HepG2 (cell line): ENCODE measurements at regions not wholly inside any gene's neighbourhood (a gene's known extent, or its start where the extent isn't known, plus 50 kb on each side); places are given as distances from the start of the nearest gene placed in this dataset.

ENCODE experiments used
- CBX5 ChIP-seq: sonication (generic); formaldehyde crosslinking; IDR thresholded peaks from 2 replicates; pipeline ENCODE4 v1.4.0; 2020; ENCODE audit warnings: missing genetic modification reagents, borderline replicate concordance
- GATAD1 ChIP-seq: IDR thresholded peaks from 2 replicates; pipeline ENCODE4 v1.6.1; 2016; ENCODE audit warnings: missing genetic modification reagents, missing compliant biosample characterization
- KDM4B ChIP-seq: sonication (generic); formaldehyde crosslinking; IDR thresholded peaks from 2 replicates; pipeline ENCODE4 v1.4.0; 2020; ENCODE audit warnings: missing genetic modification reagents
- MAFG ChIP-seq: sonication (generic); formaldehyde crosslinking; IDR thresholded peaks from 2 replicates; pipeline ENCODE4 v1.5.1; 2020; ENCODE audit warnings: mild to moderate bottlenecking, missing genetic modification reagents
- MYNN ChIP-seq: sonication (generic); formaldehyde crosslinking; IDR thresholded peaks from 2 replicates; pipeline ENCODE4 v1.4.0; 2020; ENCODE audit warnings: mild to moderate bottlenecking, low read depth, missing genetic modification reagents
- PHF21A ChIP-seq: sonication (generic); formaldehyde crosslinking; IDR thresholded peaks from 2 replicates; pipeline ENCODE4 v1.5.0; 2020; ENCODE audit warnings: mild to moderate bottlenecking, missing genetic modification reagents
- PPARG ChIP-seq: conservative IDR thresholded peaks from 2 replicates; pipeline ENCODE4 v1.6.1; 2016; ENCODE audit warnings: missing biosample characterization, missing genetic modification reagents
- RAD51 ChIP-seq: fragments of 450-650 bp; IDR thresholded peaks from 2 replicates; pipeline ENCODE4 v1.6.1; 2016; ENCODE audit warnings: borderline replicate concordance
- RFX1 ChIP-seq: fragments of 450-650 bp; IDR thresholded peaks from 2 replicates; pipeline ENCODE4 v1.6.1; 2017
- SMC3 ChIP-seq: IDR thresholded peaks from 2 replicates; pipeline ENCODE4 v1.6.1; 2011; ENCODE audit warnings: low read length, improper control_type of control experiment
- SNAPC2 ChIP-seq: sonication (generic); formaldehyde crosslinking; IDR thresholded peaks from 2 replicates; pipeline ENCODE4 v1.8.1; 2022; ENCODE audit warnings: mild to moderate bottlenecking, missing genetic modification reagents
- STAG1 ChIP-seq: sonication (generic); formaldehyde crosslinking; IDR thresholded peaks from 2 replicates; pipeline ENCODE4 v1.4.0; 2020; ENCODE audit warnings: missing genetic modification reagents
- TFDP1 ChIP-seq: IDR thresholded peaks from 2 replicates; pipeline ENCODE4 v1.6.1; 2016; ENCODE audit warnings: missing compliant biosample characterization, missing genetic modification reagents, borderline replicate concordance
- ZBTB3 ChIP-seq: sonication (generic); formaldehyde crosslinking; IDR thresholded peaks from 2 replicates; pipeline ENCODE4 v1.4.0; 2020; ENCODE audit warnings: low read depth, mild to moderate bottlenecking, moderate library complexity, missing genetic modification reagents, borderline replicate concordance
- ZBTB7B ChIP-seq: sonication (generic); formaldehyde crosslinking; IDR thresholded peaks from 2 replicates; pipeline ENCODE4 v1.4.0; 2020; ENCODE audit warnings: missing genetic modification reagents
- ZNF136 ChIP-seq: sonication (generic); formaldehyde crosslinking; IDR thresholded peaks from 2 replicates; pipeline ENCODE4 v1.8.1; 2022; ENCODE audit warnings: low read depth, mild to moderate bottlenecking, moderate library complexity, missing genetic modification reagents
- ZNF225 ChIP-seq: sonication (generic); formaldehyde crosslinking; IDR thresholded peaks from 2 replicates; pipeline ENCODE4 v1.4.0; 2020; ENCODE audit warnings: mild to moderate bottlenecking, missing genetic modification reagents
- ZNF296 ChIP-seq: sonication (generic); formaldehyde crosslinking; conservative IDR thresholded peaks from 2 replicates; pipeline ENCODE4 v1.5.0; 2020; ENCODE audit warnings: mild to moderate bottlenecking, missing genetic modification reagents
- ZNF441 ChIP-seq: sonication (generic); formaldehyde crosslinking; IDR thresholded peaks from 2 replicates; pipeline ENCODE4 v1.7.0; 2021; ENCODE audit warnings: missing genetic modification reagents, borderline replicate concordance
- ZNF510 ChIP-seq: sonication (generic); formaldehyde crosslinking; IDR thresholded peaks from 2 replicates; pipeline ENCODE4 v1.4.0; 2020; ENCODE audit warnings: low read depth, mild to moderate bottlenecking, missing genetic modification reagents
- ZNF556 ChIP-seq: sonication (generic); formaldehyde crosslinking; IDR thresholded peaks from 2 replicates; pipeline ENCODE4 v1.4.0; 2020; ENCODE audit warnings: mild to moderate bottlenecking, missing genetic modification reagents, borderline replicate concordance
- ZNF687 ChIP-seq: sonication (generic); formaldehyde crosslinking; IDR thresholded peaks from 2 replicates; pipeline ENCODE4 v1.5.1; 2020; ENCODE audit warnings: mild to moderate bottlenecking, missing genetic modification reagents, moderate library complexity
- ZNF780A ChIP-seq: sonication (generic); formaldehyde crosslinking; IDR thresholded peaks from 2 replicates; pipeline ENCODE4 v1.8.0; 2022; ENCODE audit warnings: mild to moderate bottlenecking, missing genetic modification reagents, moderate library complexity
- TF ChIP-seq, protein P1 (sequence below): sonication (generic); formaldehyde crosslinking; IDR thresholded peaks from 2 replicates; pipeline ENCODE4 v1.8.1; 2023; ENCODE audit warnings: mild to moderate bottlenecking, missing genetic modification reagents

DNA sequence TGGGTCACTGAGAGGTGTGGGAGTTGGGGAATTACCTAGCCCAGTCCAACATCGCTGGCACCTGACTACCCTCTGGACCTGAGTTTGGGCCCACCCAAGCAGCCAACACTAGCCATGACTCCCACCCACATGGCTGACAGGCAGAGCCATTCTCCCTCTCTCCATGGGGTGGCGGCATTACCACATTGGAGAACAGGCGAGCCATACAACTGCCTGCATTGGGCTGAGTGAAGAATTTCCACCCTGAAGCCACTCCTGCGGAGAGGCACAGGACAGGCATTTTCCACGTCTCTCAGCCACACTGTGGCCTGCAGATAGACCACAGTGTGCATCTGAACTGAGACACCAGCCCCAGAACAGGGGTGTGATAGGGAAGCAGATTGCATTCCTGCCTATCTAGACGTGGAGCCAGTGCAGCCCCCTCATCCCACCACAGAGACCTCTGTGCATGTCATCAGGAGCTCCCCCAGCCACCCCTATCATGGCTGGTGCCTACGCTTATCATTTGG lies 58.2 kb upstream of the ANTXRL start (continued):
- TF ChIP-seq TFDP1, result no peak
- TF ChIP-seq ZNF510 (CRISPR knock-in tag), result no peak
- TF ChIP-seq MYNN, result no peak
- peak; percentile 81 for TF ChIP-seq ZBTB7B (CRISPR knock-in tag)
- TF ChIP-seq SNAPC2, result peak; percentile 59; the same call in 1 of the 2 replicates
- no peak for TF ChIP-seq ZBTB3 (CRISPR knock-in tag)
- peak; percentile 50 for TF ChIP-seq ZNF687 (CRISPR knock-in tag)
- no peak for TF ChIP-seq RFX1
- TF ChIP-seq, protein P1, sequence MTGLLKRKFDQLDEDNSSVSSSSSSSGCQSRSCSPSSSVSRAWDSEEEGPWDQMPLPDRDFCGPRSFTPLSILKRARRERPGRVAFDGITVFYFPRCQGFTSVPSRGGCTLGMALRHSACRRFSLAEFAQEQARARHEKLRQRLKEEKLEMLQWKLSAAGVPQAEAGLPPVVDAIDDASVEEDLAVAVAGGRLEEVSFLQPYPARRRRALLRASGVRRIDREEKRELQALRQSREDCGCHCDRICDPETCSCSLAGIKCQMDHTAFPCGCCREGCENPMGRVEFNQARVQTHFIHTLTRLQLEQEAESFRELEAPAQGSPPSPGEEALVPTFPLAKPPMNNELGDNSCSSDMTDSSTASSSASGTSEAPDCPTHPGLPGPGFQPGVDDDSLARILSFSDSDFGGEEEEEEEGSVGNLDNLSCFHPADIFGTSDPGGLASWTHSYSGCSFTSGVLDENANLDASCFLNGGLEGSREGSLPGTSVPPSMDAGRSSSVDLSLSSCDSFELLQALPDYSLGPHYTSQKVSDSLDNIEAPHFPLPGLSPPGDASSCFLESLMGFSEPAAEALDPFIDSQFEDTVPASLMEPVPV (CRISPR knock-in tag), result 0 out of 2 replicates have a peak, but pooled peaks have one; percentile 29
- TF ChIP-seq PHF21A (CRISPR knock-in tag), result peak; percentile 28; the same call in 1 of the 2 replicates
- no peak for TF ChIP-seq ZNF441 (CRISPR knock-in tag)
- no peak for TF ChIP-seq ZNF556 (CRISPR knock-in tag)
- no peak for TF ChIP-seq RAD51
- TF ChIP-seq GATAD1 (CRISPR knock-in tag), result 0 out of 2 replicates have a peak, but pooled peaks have one; percentile 18
- no peak for TF ChIP-seq ZNF225 (CRISPR knock-in tag)
- no peak for TF ChIP-seq MAFG (CRISPR knock-in tag)
- TF ChIP-seq CBX5 (CRISPR knock-in tag), result 0 out of 2 replicates have a peak, but pooled peaks have one; percentile 15
- TF ChIP-seq ZNF296 (CRISPR knock-in tag), result no peak
- TF ChIP-seq SMC3, result peak; percentile 85
- TF ChIP-seq STAG1, result peak; percentile 92
- TF ChIP-seq ZNF136 (CRISPR knock-in tag), result 0 out of 2 replicates have a peak, but pooled peaks have one; percentile 52
- no peak for TF ChIP-seq PPARG (CRISPR knock-in tag)
- no peak for TF ChIP-seq ZNF780A (CRISPR knock-in tag)
- TF ChIP-seq KDM4B (CRISPR knock-in tag), result peak; percentile 52; the same call in 1 of the 2 replicates
